ENCODE measurements at regions not wholly inside any gene's neighbourhood (a gene's known extent, or its start where the extent isn't known, plus 50 kb on each side); places are given as distances from the start of the nearest gene placed in this dataset.

DNA sequence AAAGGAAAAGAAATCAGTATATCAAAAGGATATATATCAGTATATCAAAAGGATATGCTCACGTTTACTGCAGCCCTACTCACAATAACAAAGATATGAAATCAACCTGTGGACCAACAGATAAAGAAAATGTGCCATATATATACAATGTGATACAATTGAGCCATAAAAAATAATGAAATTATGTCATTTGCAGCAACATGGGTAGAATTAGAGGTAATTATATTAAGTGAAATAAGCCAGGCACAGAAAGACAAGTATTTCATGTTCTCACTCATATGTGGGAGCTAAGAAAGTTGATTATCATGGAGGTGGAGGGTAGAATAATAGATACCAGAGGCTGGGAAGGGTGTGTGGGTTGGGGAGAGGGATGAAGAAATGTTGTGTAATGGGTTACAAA is 102.9 kb upstream of the MARCKS start:
- Histone ChIP-seq H3K4me3 (no peak overlapping the region), H3K9me3 (no peaks in the 10 kb centered on the region), H3K4me1 (no peaks in the 10 kb centered on the region), H3K27me3 (no peaks in the 10 kb centered on the region), H3K27ac (no peak overlapping the region), H3K36me3 (no peaks in the 10 kb centered on the region)
- no peak for DNase-seq
- intact Hi-C loops (cut with DNase I; ENCODE audit: low total_unique reads): no loop called here
- TF ChIP-seq, protein P1, sequence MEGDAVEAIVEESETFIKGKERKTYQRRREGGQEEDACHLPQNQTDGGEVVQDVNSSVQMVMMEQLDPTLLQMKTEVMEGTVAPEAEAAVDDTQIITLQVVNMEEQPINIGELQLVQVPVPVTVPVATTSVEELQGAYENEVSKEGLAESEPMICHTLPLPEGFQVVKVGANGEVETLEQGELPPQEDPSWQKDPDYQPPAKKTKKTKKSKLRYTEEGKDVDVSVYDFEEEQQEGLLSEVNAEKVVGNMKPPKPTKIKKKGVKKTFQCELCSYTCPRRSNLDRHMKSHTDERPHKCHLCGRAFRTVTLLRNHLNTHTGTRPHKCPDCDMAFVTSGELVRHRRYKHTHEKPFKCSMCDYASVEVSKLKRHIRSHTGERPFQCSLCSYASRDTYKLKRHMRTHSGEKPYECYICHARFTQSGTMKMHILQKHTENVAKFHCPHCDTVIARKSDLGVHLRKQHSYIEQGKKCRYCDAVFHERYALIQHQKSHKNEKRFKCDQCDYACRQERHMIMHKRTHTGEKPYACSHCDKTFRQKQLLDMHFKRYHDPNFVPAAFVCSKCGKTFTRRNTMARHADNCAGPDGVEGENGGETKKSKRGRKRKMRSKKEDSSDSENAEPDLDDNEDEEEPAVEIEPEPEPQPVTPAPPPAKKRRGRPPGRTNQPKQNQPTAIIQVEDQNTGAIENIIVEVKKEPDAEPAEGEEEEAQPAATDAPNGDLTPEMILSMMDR (IDR thresholded peaks at IDR 0.05): no peak

DNA sequence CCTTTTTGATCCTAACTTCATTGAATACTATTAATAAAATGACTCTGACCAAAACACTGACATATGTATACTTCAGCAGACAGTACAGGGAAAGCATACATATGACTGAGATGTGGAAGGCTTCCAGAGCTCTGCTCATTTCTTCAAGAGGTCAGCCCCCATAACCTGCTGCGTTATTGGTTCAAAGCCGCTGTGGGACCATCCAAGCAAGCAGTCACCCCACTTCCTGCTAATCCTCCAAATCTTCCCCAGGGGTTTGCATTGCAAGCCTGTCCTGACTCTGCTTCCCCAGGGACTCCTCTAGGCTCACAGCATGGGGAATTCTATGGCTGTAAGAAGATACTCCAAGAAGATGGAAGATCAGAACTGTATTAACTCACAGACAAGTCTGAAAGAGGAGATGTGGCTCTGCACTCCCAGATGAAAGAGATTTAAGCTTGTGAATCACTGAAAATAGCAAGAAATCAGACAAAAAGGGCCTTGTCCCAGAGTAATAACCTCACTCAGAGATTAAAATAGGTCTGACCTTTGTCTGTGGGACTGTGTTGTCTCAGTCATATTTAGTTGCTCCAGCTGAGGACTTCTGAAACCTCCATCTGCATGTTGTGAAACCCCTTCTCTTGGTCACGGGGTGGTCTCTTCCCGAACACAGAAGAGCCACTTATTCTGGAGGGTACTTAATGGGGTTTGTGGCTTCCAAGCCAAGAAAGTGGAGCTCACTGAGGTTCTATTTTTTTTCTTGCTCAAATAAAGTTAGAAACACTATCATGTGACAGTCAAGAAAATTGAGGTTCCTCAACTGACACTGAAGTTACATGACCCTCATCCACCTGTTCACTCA is 101.5 kb upstream of the MARCKS start:
- H3K9me3 ChIP-seq: no peaks in the 10 kb centered on the region
- H3K27ac ChIP-seq: no peak overlapping the region
- intact Hi-C loops (cut with DNase I; ENCODE audit: low total_unique reads): no loop called here
- no peak for DNase-seq
- TF ChIP-seq, protein P1 (IDR thresholded peaks at IDR 0.05): no peak
- no peaks in the 10 kb centered on the region for H3K36me3 ChIP-seq
- H3K4me3 ChIP-seq: no peak overlapping the region
- no peaks in the 10 kb centered on the region for H3K4me1 ChIP-seq
- H3K27me3 ChIP-seq: no peaks in the 10 kb centered on the region

DNA sequence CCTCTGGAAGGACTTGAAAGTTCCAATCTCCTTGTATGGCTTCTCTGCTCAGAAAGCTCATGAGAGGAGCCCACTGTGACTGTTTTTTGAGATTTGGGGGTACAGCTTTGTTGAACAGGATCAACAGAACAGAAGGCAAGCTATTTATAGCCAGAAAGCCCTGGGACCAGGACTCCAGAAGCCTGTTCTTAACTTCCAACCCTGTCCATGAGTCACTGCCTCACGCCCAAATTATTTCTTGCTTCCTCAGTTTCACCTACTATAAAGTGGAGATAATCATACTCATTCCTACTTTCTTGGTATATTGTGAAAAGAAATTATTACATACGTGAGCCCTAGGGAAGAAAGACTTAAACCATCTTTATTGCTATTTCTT is 100.9 kb upstream of the MARCKS start:
- no peaks in the 10 kb centered on the region for H3K36me3 ChIP-seq
- H3K4me3 ChIP-seq: no peak overlapping the region
- no peak overlapping the region for H3K27ac ChIP-seq
- DNase-seq: no peak
- no peaks in the 10 kb centered on the region for H3K4me1 ChIP-seq
- TF ChIP-seq, protein P1 (IDR thresholded peaks at IDR 0.05): no peak
- H3K27me3 ChIP-seq: no peaks in the 10 kb centered on the region
- H3K9me3 ChIP-seq: no peaks in the 10 kb centered on the region
- intact Hi-C loops (cut with DNase I; ENCODE audit: low total_unique reads): no loop called here

DNA sequence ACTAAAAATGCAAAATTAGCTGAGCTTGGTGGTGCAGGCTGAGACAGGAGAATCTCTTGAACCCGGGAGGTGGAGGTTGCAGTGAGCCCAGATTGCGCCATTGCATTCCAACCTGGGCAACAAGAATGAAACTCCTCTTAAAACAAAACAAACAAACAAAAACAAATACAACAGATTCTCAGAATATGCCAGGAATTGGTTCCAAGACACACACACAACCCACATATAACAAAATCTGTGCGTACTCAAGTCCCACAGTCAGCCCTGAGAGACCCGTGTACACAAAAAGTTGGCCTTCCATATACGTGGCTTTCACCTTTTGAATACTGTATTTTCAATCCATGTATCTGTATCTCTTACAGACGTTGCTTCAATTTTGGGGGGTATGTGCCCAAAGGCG is 98.9 kb upstream of the MARCKS start:
- H3K27ac ChIP-seq: no peak overlapping the region
- H3K4me1 ChIP-seq: peaks cover 0 to under 1% (median 0%) of the 10 kb centered on the region in 4 donors
- TF ChIP-seq, protein P1 (IDR thresholded peaks at IDR 0.05): no peak
- no peak for DNase-seq
- no peak overlapping the region for H3K4me3 ChIP-seq
- no peaks in the 10 kb centered on the region for H3K36me3 ChIP-seq
- intact Hi-C loops (cut with DNase I; ENCODE audit: low total_unique reads): no loop called here
- no peaks in the 10 kb centered on the region for H3K27me3 ChIP-seq
- H3K9me3 ChIP-seq: no peaks in the 10 kb centered on the region

DNA sequence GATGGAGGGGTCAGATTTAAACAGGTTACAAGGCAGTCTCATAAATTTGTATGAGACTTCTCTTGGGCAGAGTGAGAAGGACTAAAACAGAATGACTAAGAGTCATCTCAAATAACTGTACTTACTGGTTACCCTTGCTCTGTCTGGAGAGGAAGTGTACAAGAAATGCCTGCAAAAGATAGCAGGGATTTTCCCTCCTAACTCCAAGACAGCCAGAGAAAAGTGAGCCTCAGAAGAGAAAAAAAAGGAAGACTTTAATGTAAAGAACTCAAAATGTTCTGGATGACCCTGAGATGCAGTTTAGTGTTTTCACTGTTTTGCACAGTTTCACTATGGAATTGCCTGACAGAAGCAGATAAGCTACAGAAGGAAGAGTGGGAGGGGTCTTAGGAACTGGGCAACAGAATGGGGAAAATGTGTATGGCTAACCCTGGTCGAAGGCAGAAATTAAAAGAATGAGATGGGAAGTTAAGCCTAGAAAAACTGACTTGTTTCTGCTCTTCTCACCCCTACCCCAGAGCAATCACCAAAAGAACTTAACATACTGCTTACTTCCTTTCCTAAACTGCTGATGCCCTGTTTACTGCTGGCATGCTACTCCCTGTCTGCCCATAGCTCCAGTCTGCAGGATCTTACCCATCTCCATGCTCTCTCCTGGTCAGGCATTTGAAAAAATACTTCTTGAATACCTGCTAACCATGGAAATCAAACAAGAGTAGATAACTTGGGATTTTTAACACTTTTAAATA is 98.1 kb upstream of the MARCKS start:
- Histone ChIP-seq H3K27ac (no peak overlapping the region), H3K9me3 (no peaks in the 10 kb centered on the region), H3K36me3 (no peaks in the 10 kb centered on the region), H3K4me1 (peaks cover 0 to 6% (median 0%) of the 10 kb centered on the region in 4 donors), H3K4me3 (no peak overlapping the region), H3K27me3 (no peaks in the 10 kb centered on the region)
- no peak for DNase-seq
- intact Hi-C loops (cut with DNase I; ENCODE audit: low total_unique reads): no loop called here
- TF ChIP-seq, protein P1 (IDR thresholded peaks at IDR 0.05): no peak

Measured in tibial artery (tissue), 4 donors.